IMR-90 (cell line): ENCODE measurements at regions not wholly inside any gene's neighbourhood (a gene's known extent, or its start where the extent isn't known, plus 50 kb on each side); places are given as distances from the start of the nearest gene placed in this dataset.

Experiments used
- ATAC-seq: fragments of 200-7000 bp; cut with Tn5 transposase; 2 replicates; pipeline ENCODE4 v1.9.1; 2020; ENCODE audit warnings: low read depth, mild to moderate bottlenecking, moderate library complexity
- BruUV-seq: library from RNA; stranded (reverse); fragments of 400-500 nt; replicated peaks from 2 replicates; lab custom pipeline; 2021; lab: Mats Ljungman, UMichigan
- CTCF ChIA-PET: fragments of 300-600 bp; formaldehyde crosslinking; extraction: SDS; loops from one replicate; lab custom pipeline; 2021; ENCODE audit warnings: antibody characterized with exemption; lab: Yijun Ruan, JAX
- POLR2A ChIA-PET: fragments of 300-600 bp; sonication (Branson Sonifier 250); formaldehyde crosslinking; loops from one replicate; lab custom pipeline; 2022; ENCODE audit warnings: antibody characterized with exemption; ENCODE audit not compliant: unreplicated experiment; lab: Charles Lee
- DNase-seq: peaks from one replicate; pipeline ENCODE4 v3.0.0; 2013
- H2AFZ ChIP-seq: replicated peaks from 2 replicates; pipeline ENCODE3; 2013; ENCODE audit warnings: low read length, mild to moderate bottlenecking; ENCODE audit not compliant: poor library complexity
- H2AK5ac ChIP-seq: 2 replicates; pipeline ENCODE4 v1.6.1; 2013; ENCODE audit warnings: low read depth, low read length, inconsistent platforms
- H2AK9ac ChIP-seq: replicated peaks from 2 replicates; pipeline ENCODE3; 2013; ENCODE audit warnings: mild to moderate bottlenecking, low read depth, low read length, moderate library complexity; ENCODE audit not compliant: poor library complexity
- H2BK120ac ChIP-seq: 2 replicates; pipeline ENCODE4 v1.6.1; 2013; ENCODE audit warnings: low read depth, low read length, inconsistent platforms
- H2BK15ac ChIP-seq: 3 replicates; pipeline ENCODE4 v1.6.1; 2013; ENCODE audit warnings: low read depth, low read length, inconsistent platforms
- H2BK20ac ChIP-seq: 2 replicates; pipeline ENCODE4 v1.6.1; 2013; ENCODE audit warnings: low read depth, mild to moderate bottlenecking, inconsistent platforms, low read length, moderate library complexity
- H2BK5ac ChIP-seq: 2 replicates; pipeline ENCODE4 v1.6.1; 2013; ENCODE audit warnings: mild to moderate bottlenecking, low read depth, low read length, inconsistent platforms; ENCODE audit not compliant: poor library complexity, severe bottlenecking
- H3K14ac ChIP-seq: replicated peaks from 2 replicates; pipeline ENCODE4 v1.6.1; 2013; ENCODE audit warnings: low read depth, low read length, inconsistent platforms
- H3K18ac ChIP-seq: 2 replicates; pipeline ENCODE4 v1.6.1; 2013; ENCODE audit warnings: low read depth, low read length, control low read depth
- H3K23ac ChIP-seq: 2 replicates; pipeline ENCODE4 v1.6.1; 2013; ENCODE audit warnings: low read depth, low read length, inconsistent platforms
- H3K27ac ChIP-seq: 2 replicates; pipeline ENCODE4 v1.5.1; 2013; ENCODE audit warnings: mild to moderate bottlenecking, control low read depth, low read length; ENCODE audit not compliant: insufficient read depth
- H3K27me3 ChIP-seq: 2 replicates; pipeline ENCODE4 v1.6.1; 2013; ENCODE audit warnings: low read length; ENCODE audit not compliant: control insufficient read depth, insufficient read depth
- H3K36me3 ChIP-seq: 2 replicates; pipeline ENCODE4 v1.6.1; 2013; ENCODE audit warnings: low read length, mixed read lengths; ENCODE audit not compliant: control insufficient read depth, insufficient read depth
- H3K4ac ChIP-seq: 2 replicates; pipeline ENCODE4 v1.6.1; 2013; ENCODE audit warnings: low read depth, low read length, inconsistent platforms
- H3K4me1 ChIP-seq: 2 replicates; pipeline ENCODE4 v1.6.1; 2013; ENCODE audit warnings: low read length, mixed read lengths; ENCODE audit not compliant: control insufficient read depth, insufficient read depth
- H3K4me2 ChIP-seq: 2 replicates; pipeline ENCODE4 v1.6.1; 2013; ENCODE audit warnings: low read depth, mild to moderate bottlenecking, control low read depth, low read length, moderate library complexity
- H3K4me3 ChIP-seq: 2 replicates; pipeline ENCODE4 v1.5.1; 2013; ENCODE audit warnings: low read depth, mild to moderate bottlenecking, control low read depth, low read length, moderate library complexity; ENCODE audit not compliant: insufficient read depth
- H3K56ac ChIP-seq: 2 replicates; pipeline ENCODE4 v1.6.1; 2013; ENCODE audit warnings: low read length, inconsistent platforms; ENCODE audit not compliant: insufficient read depth; ENCODE audit errors: extremely low read depth
- H3K79me1 ChIP-seq, 2 experiments: 2 replicates each; pipeline ENCODE4 v1.6.1; 2013; ENCODE audit warnings: low read length in 2 of 2, inconsistent platforms in 1 of 2, low read depth in 1 of 2
- H3K9ac ChIP-seq: 2 replicates; pipeline ENCODE4 v1.6.1; 2013; ENCODE audit warnings: low read depth, low read length, control low read depth
- H3K9me1 ChIP-seq: 2 replicates; pipeline ENCODE4 v1.6.1; 2013; ENCODE audit warnings: low read length, inconsistent platforms; ENCODE audit not compliant: insufficient read depth
- H3K9me3 ChIP-seq: 2 replicates; pipeline ENCODE4 v1.6.1; 2013; ENCODE audit warnings: low read length; ENCODE audit not compliant: control insufficient read depth, insufficient read depth
- H4K20me1 ChIP-seq: 2 replicates; pipeline ENCODE4 v1.6.1; 2013; ENCODE audit warnings: low read length, inconsistent platforms; ENCODE audit not compliant: insufficient read depth
- H4K5ac ChIP-seq: 2 replicates; pipeline ENCODE4 v1.6.1; 2013; ENCODE audit warnings: mild to moderate bottlenecking, low read depth, low read length, control low read depth
- H4K8ac ChIP-seq, 2 experiments: 2 replicates each; pipeline ENCODE4 v1.6.1; 2013; ENCODE audit warnings: low read depth in 2 of 2, low read length in 2 of 2, control low read depth in 1 of 2, inconsistent platforms in 1 of 2
- H4K91ac ChIP-seq: 2 replicates; pipeline ENCODE4 v1.6.1; 2013; ENCODE audit warnings: low read depth, low read length, inconsistent platforms; ENCODE audit not compliant: insufficient read depth
- BHLHE40 ChIP-seq: fragments of 150-350 bp; IDR thresholded peaks from 2 replicates; pipeline ENCODE4 v1.6.1; 2016; ENCODE audit warnings: mild to moderate bottlenecking, low read depth, low read length
- CEBPB ChIP-seq: IDR thresholded peaks from 2 replicates; pipeline ENCODE4 v1.6.1; 2012; ENCODE audit warnings: low read depth, low read length, improper control_type of control experiment
- CHD1 ChIP-seq: IDR thresholded peaks from 2 replicates; pipeline ENCODE4 v1.6.1; 2012; ENCODE audit warnings: low read depth, low read length, improper control_type of control experiment
- CTCF ChIP-seq: conservative IDR thresholded peaks from 2 replicates; pipeline ENCODE4 v1.5.1; 2012; ENCODE audit warnings: mild to moderate bottlenecking, low read depth, low read length, improper control_type of control experiment
- ELK1 ChIP-seq: fragments of 150-350 bp; IDR thresholded peaks from 2 replicates; pipeline ENCODE4 v1.6.1; 2016; ENCODE audit warnings: low read depth, mild to moderate bottlenecking, low read length, moderate library complexity, borderline replicate concordance
- MAFK ChIP-seq: IDR thresholded peaks from 2 replicates; pipeline ENCODE4 v1.6.1; 2012; ENCODE audit warnings: low read depth, low read length, improper control_type of control experiment
- MAZ ChIP-seq: IDR thresholded peaks from 2 replicates; pipeline ENCODE4 v1.6.1; 2012; ENCODE audit warnings: low read depth, mild to moderate bottlenecking, low read length, improper control_type of control experiment, moderate library complexity, borderline replicate concordance
- MXI1 ChIP-seq: IDR thresholded peaks from 2 replicates; pipeline ENCODE4 v1.6.1; 2012; ENCODE audit warnings: low read depth, mild to moderate bottlenecking, low read length, moderate library complexity, borderline replicate concordance
- NFE2L2 ChIP-seq: fragments of 150-350 bp; IDR thresholded peaks from 2 replicates; pipeline ENCODE4 v1.6.1; 2016; ENCODE audit warnings: low read depth, mild to moderate bottlenecking, low read length
- POLR2A ChIP-seq: IDR thresholded peaks from 2 replicates; pipeline ENCODE4 v1.6.1; 2012; ENCODE audit warnings: mild to moderate bottlenecking, low read depth, low read length
- RAD21 ChIP-seq: IDR thresholded peaks from 2 replicates; pipeline ENCODE4 v1.6.1; 2012; ENCODE audit warnings: low read length, improper control_type of control experiment
- RCOR1 ChIP-seq: IDR thresholded peaks from 2 replicates; pipeline ENCODE4 v1.6.1; 2012; ENCODE audit warnings: mild to moderate bottlenecking, low read length, improper control_type of control experiment; ENCODE audit not compliant: insufficient replicate concordance
- dilution Hi-C: fragments of 300-500 bp; cut with HindIII; formaldehyde crosslinking; loops from one replicate; pipeline ENCODE4 v1.14.3; 2018; ENCODE audit warnings: low sequenced_read_pairs; ENCODE audit not compliant: unreplicated experiment
- in situ Hi-C: fragments of 300-500 bp; cut with MboI; formaldehyde crosslinking; loops from 3 replicates; pipeline ENCODE4 v1.14.3; 2019; ENCODE audit warnings: low sequenced_read_pairs, inconsistent platforms, mixed read lengths
- intact Hi-C: fragments of 100-400 bp; cut with micrococcal nuclease; formaldehyde crosslinking; loops from 2 replicates; pipeline ENCODE4 v1.10.0; 2022

GRCh38 chr12:104902125-104902524 lies 56.0 kb downstream of the SLC41A2 start:
- no peak overlapping the region for H3K14ac ChIP-seq
- dilution Hi-C loops (no loop called here), in situ Hi-C loops (no loop called here), intact Hi-C loops (no loop called here)
- no peak overlapping the region for H2BK120ac ChIP-seq
- no TSS peak for BruUV-seq
- ATAC-seq (no peak), DNase-seq (no peak)
- H4K8ac ChIP-seq, result no peak overlapping the region
- no peak overlapping the region for H2AK9ac ChIP-seq
- H2BK15ac ChIP-seq, result no peak overlapping the region
- no peak overlapping the region for H3K56ac ChIP-seq
- no peaks in the 10 kb centered on the region for H3K9me3 ChIP-seq
- H3K36me3 ChIP-seq, result no peaks in the 10 kb centered on the region
- no peak overlapping the region for H4K91ac ChIP-seq
- H3K18ac ChIP-seq, result no peak overlapping the region
- no peaks in the 10 kb centered on the region for H3K4me1 ChIP-seq
- no peak overlapping the region for H3K4me2 ChIP-seq
- H3K79me1 ChIP-seq, result no peaks in the 10 kb centered on the region
- H3K27me3 ChIP-seq, result no peaks in the 10 kb centered on the region
- H3K27ac ChIP-seq, result no peak overlapping the region
- no peak overlapping the region for H3K23ac ChIP-seq
- no peaks in the 10 kb centered on the region for H3K9me1 ChIP-seq
- H2BK20ac ChIP-seq, result no peak overlapping the region
- TF ChIP-seq POLR2A (no peak), MXI1 (no peak), NFE2L2 (no peak), CEBPB (no peak), ELK1 (no peak), CTCF (no peak), RCOR1 (no peak), RAD21 (no peak), CHD1 (no peak), MAFK (no peak), BHLHE40 (no peak), MAZ (no peak)
- no peak overlapping the region for H3K9ac ChIP-seq
- no peak overlapping the region for H4K5ac ChIP-seq
- CTCF ChIA-PET, result no interaction called here
- H2AFZ ChIP-seq, result no peak overlapping the region
- H4K20me1 ChIP-seq, result no peaks in the 10 kb centered on the region
- no peak overlapping the region for H3K4ac ChIP-seq
- no peak overlapping the region for H3K4me3 ChIP-seq
- POLR2A ChIA-PET, result no interaction called here
- H2BK5ac ChIP-seq, result no peak overlapping the region
- H2AK5ac ChIP-seq, result no peak overlapping the region
